Stimulated activated CD8-positive, alpha-beta memory T cell treated with anti-CD3 and anti-CD28 coated beads, Interleukin-7, amount 100 ng/mL, for 1 hour (primary cell): ENCODE measurements at regions not wholly inside any gene's neighbourhood (a gene's known extent, or its start where the extent isn't known, plus 50 kb on each side); places are given as distances from the start of the nearest gene placed in this dataset.

Experiments used
- DNase-seq, 2 donors: peaks; one replicate each; pipeline ENCODE4 v3.0.0-alpha.2; 2020; ENCODE audit warnings: low read depth in 2 of 2

GRCh38 chr10:10846504-10846900 lies 171.2 kb upstream of the CELF2 start:
- no peak for DNase-seq

- no peak for DNase-seq
These were observed 170.3 kb upstream of the CELF2 start for GRCh38 chr10:10847387-10847786.

- no peak for DNase-seq
These were observed 169.1 kb upstream of the CELF2 start for GRCh38 chr10:10848488-10849111.

GRCh38 chr10:10849306-10849705 lies 168.4 kb upstream of the CELF2 start:
- no peak for DNase-seq

- DNase-seq: no peak
These were observed 167.5 kb upstream of the CELF2 start for GRCh38 chr10:10850214-10850613.

GRCh38 chr10:10852464-10852863 lies 165.2 kb upstream of the CELF2 start:
- no peak for DNase-seq

- no peak for DNase-seq
These were observed 163.7 kb upstream of the CELF2 start for GRCh38 chr10:10853954-10854353.

- DNase-seq: no peak
These were observed 162.9 kb upstream of the CELF2 start for GRCh38 chr10:10854725-10855124.

GRCh38 chr10:10855151-10855581 lies 162.5 kb upstream of the CELF2 start:
- no peak for DNase-seq

GRCh38 chr10:10860455-10860976 lies 157.2 kb upstream of the CELF2 start:
- DNase-seq: no peak

GRCh38 chr10:10865303-10865702 lies 152.4 kb upstream of the CELF2 start:
- no peak for DNase-seq

- no peak for DNase-seq
These were observed 151.8 kb upstream of the CELF2 start for GRCh38 chr10:10865913-10866312.

- no peak for DNase-seq
These were observed 148.1 kb upstream of the CELF2 start for GRCh38 chr10:10869592-10869991.

GRCh38 chr10:10870523-10871241 lies 147.0 kb upstream of the CELF2 start:
- no peak for DNase-seq

- no peak for DNase-seq
These were observed 146.3 kb upstream of the CELF2 start for GRCh38 chr10:10871352-10871751.

- no peak for DNase-seq
These were observed 145.5 kb upstream of the CELF2 start for GRCh38 chr10:10872035-10872673.

- DNase-seq: no peak
These were observed 144.9 kb upstream of the CELF2 start for GRCh38 chr10:10872764-10873163.

- DNase-seq: no peak
These were observed 144.4 kb upstream of the CELF2 start for GRCh38 chr10:10873289-10873688.

- no peak for DNase-seq
These were observed 143.8 kb upstream of the CELF2 start for GRCh38 chr10:10873915-10874314.

GRCh38 chr10:10878963-10879362 lies 138.7 kb upstream of the CELF2 start:
- no peak for DNase-seq

- no peak for DNase-seq
These were observed 136.4 kb upstream of the CELF2 start for GRCh38 chr10:10881117-10881813.

- no peak for DNase-seq
These were observed 133.9 kb upstream of the CELF2 start for GRCh38 chr10:10883737-10884136.
